HepG2 (cell line): ENCODE measurements at regions not wholly inside any gene's neighbourhood (a gene's known extent, or its start where the extent isn't known, plus 50 kb on each side); places are given as distances from the start of the nearest gene placed in this dataset.

ENCODE experiments used
- ATAC-seq: fragments of 200-7000 bp; cut with Tn5 transposase; 3 replicates; pipeline ENCODE4 v1.9.1; 2020; ENCODE audit warnings: mild to moderate bottlenecking, moderate library complexity
- BruUV-seq: library from RNA; stranded (reverse); fragments of 400-500 nt; replicated peaks from 2 replicates; lab custom pipeline; 2021; lab: Mats Ljungman, UMichigan
- CTCF ChIA-PET: fragments of 300-600 bp; formaldehyde crosslinking; extraction: SDS; loops from one replicate; lab custom pipeline; 2021; ENCODE audit warnings: low total read pairs, inconsistent platforms, low intra/inter-chr PET ratio; lab: Yijun Ruan, JAX
- POLR2A ChIA-PET: fragments of 350-600 bp; sonication (Branson Sonifier 250); formaldehyde crosslinking; loops from one replicate; lab custom pipeline; 2020; ENCODE audit warnings: antibody characterized with exemption, inconsistent platforms; lab: Yijun Ruan, JAX
- DNase-seq: peaks from one replicate; pipeline ENCODE4 v3.0.0-alpha.2; 2015; ENCODE audit warnings: low spot score
- FAIRE-seq: peaks from 3 replicates; lab custom pipeline; 2011; peaks lifted over from hg19 to GRCh38; lab: Jason Lieb, UNC
- H2AFZ ChIP-seq: one replicate; pipeline ENCODE4 v1.6.1; 2011; ENCODE audit warnings: low read length, inconsistent platforms
- H3K27ac ChIP-seq: fragments of 300-600 bp; 3 replicates; pipeline ENCODE4 v1.8.0; 2011; ENCODE audit warnings: mixed run types, mild to moderate bottlenecking, mixed read lengths, low read length, inconsistent platforms; ENCODE audit not compliant: insufficient read depth; ENCODE audit errors: extremely low read length
- H3K27me3 ChIP-seq, 2 experiments: fragments of 200-600 bp in 1 of 2; 2 replicates in 1 of 2; 3 replicates in 1 of 2; pipeline versions ENCODE4 v1.6.0 to v1.8.0; 2011; ENCODE audit warnings: low read length in 2 of 2, mild to moderate bottlenecking in 2 of 2, moderate library complexity in 2 of 2, inconsistent platforms in 1 of 2; ENCODE audit not compliant: insufficient read depth in 2 of 2, control insufficient read depth in 1 of 2
- H3K36me3 ChIP-seq, 2 experiments: fragments of 200-600 bp in 1 of 2; replicated peaks in 1 of 2; 2 replicates in 1 of 2; 3 replicates in 1 of 2; pipeline versions ENCODE4 v1.5.1 to v1.8.0; 2011; ENCODE audit warnings: low read length in 2 of 2, inconsistent platforms in 1 of 2; ENCODE audit not compliant: insufficient read depth in 2 of 2, control insufficient read depth in 1 of 2
- H3K4me1 ChIP-seq: 2 replicates; pipeline ENCODE4 v1.5.1; 2012; ENCODE audit warnings: low read length, inconsistent platforms; ENCODE audit not compliant: insufficient read depth
- H3K4me2 ChIP-seq: 2 replicates; pipeline ENCODE4 v1.6.0; 2011; ENCODE audit warnings: low read depth, low read length, inconsistent platforms
- H3K4me3 ChIP-seq, 3 experiments: fragments of 200-600 bp in 1 of 3; sonication (generic), shearing (Covaris generic) in 1 of 3; replicated peaks in 1 of 3; 2 replicates each; pipeline ENCODE4 v1.5.1; 2011 to 2016; ENCODE audit warnings: low read length in 3 of 3, inconsistent platforms in 2 of 3, low read depth in 2 of 3, mild to moderate bottlenecking in 2 of 3, control low read depth in 1 of 3, mixed read lengths in 1 of 3; ENCODE audit not compliant: insufficient read depth in 1 of 3
- H3K79me2 ChIP-seq: one replicate; pipeline ENCODE4 v1.6.1; 2011; ENCODE audit warnings: low read length, inconsistent platforms; ENCODE audit not compliant: insufficient read depth
- H3K9ac ChIP-seq: 2 replicates; pipeline ENCODE4 v1.6.0; 2011; ENCODE audit warnings: mild to moderate bottlenecking, low read depth, low read length, inconsistent platforms; ENCODE audit not compliant: insufficient read depth
- H3K9me3 ChIP-seq: 2 replicates; pipeline ENCODE4 v1.5.1; 2012; ENCODE audit warnings: mild to moderate bottlenecking, low read length
- H4K20me1 ChIP-seq: 2 replicates; pipeline ENCODE4 v1.6.0; 2011; ENCODE audit warnings: inconsistent platforms, mild to moderate bottlenecking, low read length, moderate library complexity; ENCODE audit not compliant: insufficient read depth
- ATF3 ChIP-seq: sonication (generic); formaldehyde crosslinking; IDR thresholded peaks from 2 replicates; pipeline ENCODE4 v1.4.0; 2020; ENCODE audit warnings: missing genetic modification reagents
- CEBPB ChIP-seq: IDR thresholded peaks from 2 replicates; pipeline ENCODE4 v1.6.1; 2011; ENCODE audit warnings: low read depth, low read length, improper control_type of control experiment, borderline replicate concordance
- CHCHD3 ChIP-seq: sonication (generic); formaldehyde crosslinking; IDR thresholded peaks from 2 replicates; pipeline ENCODE4 v1.8.0; 2022; ENCODE audit warnings: mild to moderate bottlenecking, missing genetic modification reagents, moderate library complexity
- GPN1 ChIP-seq: sonication (generic); formaldehyde crosslinking; IDR thresholded peaks from 2 replicates; pipeline ENCODE4 v1.5.1; 2020; ENCODE audit warnings: missing genetic modification reagents, borderline replicate concordance
- HNRNPH1 ChIP-seq: fragments of 200-400 bp; formaldehyde crosslinking; optimal IDR thresholded peaks from 2 replicates; pipeline ENCODE3; 2017; ENCODE audit warnings: mild to moderate bottlenecking, low read depth, low read length
- HNRNPUL1 ChIP-seq: fragments of 200-400 bp; formaldehyde crosslinking; IDR thresholded peaks from 2 replicates; pipeline ENCODE4 v1.6.1; 2017; ENCODE audit warnings: low read depth, mild to moderate bottlenecking, low read length, moderate library complexity
- HOMEZ ChIP-seq: IDR thresholded peaks from 2 replicates; pipeline ENCODE4 v1.6.1; 2016; ENCODE audit warnings: low read depth
- KLF11 ChIP-seq: IDR thresholded peaks from 2 replicates; pipeline ENCODE4 v1.6.1; 2016; ENCODE audit warnings: missing compliant biosample characterization
- MAFF ChIP-seq: IDR thresholded peaks from 2 replicates; pipeline ENCODE4 v1.6.1; 2011; ENCODE audit warnings: low read depth, low read length, improper control_type of control experiment
- NR2F1 ChIP-seq, 2 experiments: fragments of 450-650 bp in 1 of 2; formaldehyde crosslinking in 1 of 2; IDR thresholded peaks; 2 replicates each; pipeline versions ENCODE4 v1.5.0 to v1.6.1; 2016 to 2020; ENCODE audit warnings: mild to moderate bottlenecking in 1 of 2, missing compliant biosample characterization in 1 of 2, missing genetic modification reagents in 1 of 2, moderate library complexity in 1 of 2
- NR2F6 ChIP-seq, 2 experiments: IDR thresholded peaks; 2 replicates each; pipeline ENCODE4 v1.6.1; 2016; ENCODE audit warnings: antibody characterized with exemption in 1 of 2, mild to moderate bottlenecking in 1 of 2
- RARA ChIP-seq: IDR thresholded peaks from 2 replicates; pipeline ENCODE4 v1.6.1; 2016; ENCODE audit warnings: missing genetic modification reagents, missing compliant biosample characterization
- RXRB ChIP-seq: IDR thresholded peaks from 2 replicates; pipeline ENCODE4 v1.6.1; 2016; ENCODE audit warnings: borderline replicate concordance, missing genetic modification reagents, missing compliant biosample characterization
- SP1 ChIP-seq, 2 experiments: fragments of 450-650 bp in 1 of 2; sonication (generic) in 1 of 2; formaldehyde crosslinking in 1 of 2; IDR thresholded peaks; 2 replicates each; pipeline versions ENCODE4 v1.4.0 to v1.6.1; 2016 to 2020; ENCODE audit warnings: missing genetic modification reagents in 1 of 2
- THRA ChIP-seq: sonication (generic); formaldehyde crosslinking; IDR thresholded peaks from 2 replicates; pipeline ENCODE4 v1.4.0; 2020; ENCODE audit warnings: missing genetic modification reagents, borderline replicate concordance
- ZNF709 ChIP-seq: sonication (generic); formaldehyde crosslinking; IDR thresholded peaks from 2 replicates; pipeline ENCODE4 v1.5.0; 2020; ENCODE audit warnings: mild to moderate bottlenecking, missing genetic modification reagents
- WGBS: methylation state at CpG from one replicate; pipeline ENCODE4 v1.1.6; 2017; ENCODE audit warnings: low lambda C conversion rate; 5-methylcytosine and 5-hydroxymethylcytosine counted together
- in situ Hi-C: cut with HindIII; loops from 2 replicates; pipeline ENCODE4 v1.10.0; 2017; ENCODE audit warnings: low pct_unique_long_range_greater_than_20kb; ENCODE audit not compliant: extremely low pct_ligation_motif_present
- intact Hi-C: fragments of 100-400 bp; cut with micrococcal nuclease; formaldehyde crosslinking; loops from one replicate; pipeline ENCODE4 v1.10.0; 2022; ENCODE audit not compliant: unreplicated experiment

GRCh38 chr5:116759860-116760640, 185.4 kb upstream of the SEMA6A start:
- H4K20me1 ChIP-seq, result no peaks in the 10 kb centered on the region
- H3K27ac ChIP-seq, result no peak overlapping the region
- no peak overlapping the region for H3K4me3 ChIP-seq
- intact Hi-C loops (loop anchor here (10.0 kb wide), 4 partner anchors 105 to 625 kb away; partner anchors contain the start of gene SEMA6A), in situ Hi-C loops (loop anchor here (10.0 kb wide), 1 partner anchor 105 kb away; no protein-coding TSS in a partner anchor)
- 58% methylated on average over 9 of the region's 10 CpGs for WGBS
- FAIRE-seq (no peak), ATAC-seq (peak; percentile 83), DNase-seq (peak; percentile 63)
- H3K9me3 ChIP-seq, result peaks cover 9% of the 10 kb centered on the region; the same call in 1 of the 2 replicates
- peak overlapping the region; percentile 57 for H3K4me2 ChIP-seq
- H3K9ac ChIP-seq, result no peak overlapping the region
- H2AFZ ChIP-seq, result no peak overlapping the region
- H3K4me1 ChIP-seq, result peaks cover 36% of the 10 kb centered on the region
- H3K36me3 ChIP-seq, result no peaks in the 10 kb centered on the region
- H3K79me2 ChIP-seq, result no peaks in the 10 kb centered on the region
- BruUV-seq, result no TSS peak
- POLR2A ChIA-PET, result no interaction called here
- no peaks in the 10 kb centered on the region for H3K27me3 ChIP-seq
- CTCF ChIA-PET, result no interaction called here
- TF ChIP-seq NR2F6 (IDR thresholded peaks at IDR 0.05), result peak; percentile 67
- TF ChIP-seq NR2F6 (CRISPR knock-in tag; IDR thresholded peaks at IDR 0.05), result peak; percentile 70
- TF ChIP-seq HNRNPH1, result no peak
- TF ChIP-seq HOMEZ (CRISPR knock-in tag), result 0 out of 2 replicates have a peak, but pooled peaks have one; percentile 10
- TF ChIP-seq KLF11, result no peak
- no peak for TF ChIP-seq SP1 (IDR thresholded peaks at IDR 0.05)
- TF ChIP-seq SP1 (CRISPR knock-in tag; IDR thresholded peaks at IDR 0.05), result no peak
- TF ChIP-seq HNRNPUL1, result no peak
- TF ChIP-seq MAFF, result no peak
- TF ChIP-seq GPN1 (CRISPR knock-in tag), result no peak
- TF ChIP-seq THRA, result peak; percentile 36; the same call in 1 of the 2 replicates
- 0 out of 2 replicates have a peak, but pooled peaks have one; percentile 12 for TF ChIP-seq RXRB (CRISPR knock-in tag)
- no peak for TF ChIP-seq ATF3
- TF ChIP-seq ZNF709, result no peak
- TF ChIP-seq CHCHD3 (CRISPR knock-in tag), result no peak
- TF ChIP-seq RARA (CRISPR knock-in tag), result 0 out of 2 replicates have a peak, but pooled peaks have one; percentile 15
- TF ChIP-seq CEBPB, result peak; percentile 44; the same call in 1 of the 2 replicates
- peak; percentile 38 to 49; a peak in 2 of 4 replicates for TF ChIP-seq NR2F1 (CRISPR knock-in tag; IDR thresholded peaks at IDR 0.05)
